ENCODE measurements at regions not wholly inside any gene's neighbourhood (a gene's known extent, or its start where the extent isn't known, plus 50 kb on each side); places are given as distances from the start of the nearest gene placed in this dataset.

GRCh38 chr5:130773813-130774212, 391.2 kb downstream of the HINT1 start:
- TF ChIP-seq POLR2A (IDR thresholded peaks at IDR 0.05; ENCODE audit: extremely low read depth, insufficient read length): no peak
- TF ChIP-seq CTCF (IDR thresholded peaks at IDR 0.05; ENCODE audit: low read depth, low read length): no peak
- no peak for TF ChIP-seq MAX (IDR thresholded peaks at IDR 0.05; ENCODE audit: low read depth, low read length)
